Lower leg skin (tissue), 3 donors: ENCODE measurements at regions not wholly inside any gene's neighbourhood (a gene's known extent, or its start where the extent isn't known, plus 50 kb on each side); places are given as distances from the start of the nearest gene placed in this dataset.

Source experiments
- POLR2A ChIP-seq, 2 donors: fragments of 450-650 bp; IDR thresholded peaks; one replicate each; pipeline ENCODE4 v1.6.1; 2016 to 2017; ENCODE audit warnings: antibody characterized with exemption in 2 of 2, mild to moderate bottlenecking in 1 of 2, moderate library complexity in 1 of 2
- TF ChIP-seq, protein P1 (sequence below), 3 donors: fragments of 450-650 bp; IDR thresholded peaks; one replicate each; pipeline ENCODE4 v1.5.1; 2016; ENCODE audit warnings: antibody characterized with exemption in 3 of 3, mild to moderate bottlenecking in 3 of 3, moderate library complexity in 2 of 3

DNA sequence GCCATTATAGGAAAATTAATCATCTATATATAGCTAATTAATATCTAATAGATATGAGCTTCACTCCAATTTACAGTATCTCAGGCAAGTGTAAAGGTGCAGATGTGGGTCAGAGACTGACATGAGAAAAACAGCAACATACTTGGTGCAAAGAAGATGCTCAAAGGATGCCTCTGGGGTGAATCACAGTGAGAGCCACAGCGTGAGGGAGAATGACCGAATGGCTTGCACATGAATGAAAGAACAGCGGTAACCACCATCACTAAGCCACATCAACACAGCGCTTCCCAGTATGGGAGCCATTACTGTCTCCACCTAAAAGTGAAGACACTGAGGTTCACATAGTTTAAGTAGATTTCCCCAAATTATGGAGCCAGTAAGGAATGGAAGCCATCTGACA lies 423.4 kb upstream of the ID2 start:
- TF ChIP-seq, protein P1, sequence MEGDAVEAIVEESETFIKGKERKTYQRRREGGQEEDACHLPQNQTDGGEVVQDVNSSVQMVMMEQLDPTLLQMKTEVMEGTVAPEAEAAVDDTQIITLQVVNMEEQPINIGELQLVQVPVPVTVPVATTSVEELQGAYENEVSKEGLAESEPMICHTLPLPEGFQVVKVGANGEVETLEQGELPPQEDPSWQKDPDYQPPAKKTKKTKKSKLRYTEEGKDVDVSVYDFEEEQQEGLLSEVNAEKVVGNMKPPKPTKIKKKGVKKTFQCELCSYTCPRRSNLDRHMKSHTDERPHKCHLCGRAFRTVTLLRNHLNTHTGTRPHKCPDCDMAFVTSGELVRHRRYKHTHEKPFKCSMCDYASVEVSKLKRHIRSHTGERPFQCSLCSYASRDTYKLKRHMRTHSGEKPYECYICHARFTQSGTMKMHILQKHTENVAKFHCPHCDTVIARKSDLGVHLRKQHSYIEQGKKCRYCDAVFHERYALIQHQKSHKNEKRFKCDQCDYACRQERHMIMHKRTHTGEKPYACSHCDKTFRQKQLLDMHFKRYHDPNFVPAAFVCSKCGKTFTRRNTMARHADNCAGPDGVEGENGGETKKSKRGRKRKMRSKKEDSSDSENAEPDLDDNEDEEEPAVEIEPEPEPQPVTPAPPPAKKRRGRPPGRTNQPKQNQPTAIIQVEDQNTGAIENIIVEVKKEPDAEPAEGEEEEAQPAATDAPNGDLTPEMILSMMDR (IDR thresholded peaks at IDR 0.05), result no peak
- no peak for TF ChIP-seq POLR2A (IDR thresholded peaks at IDR 0.05)
